Lower lobe of right lung (tissue), 2 donors: ENCODE measurements at regions not wholly inside any gene's neighbourhood (a gene's known extent, or its start where the extent isn't known, plus 50 kb on each side); places are given as distances from the start of the nearest gene placed in this dataset.
A peak's percentile ranks its signal among the peaks of the same experiment; 100 is the strongest.
"Not testable (repeated sequence)": the region's sequence is repeated elsewhere in the genome, so short reads cannot be mapped to it uniquely, and the experiment has no call there.

Experiments used
- ATAC-seq, 2 donors: fragments of 200-7000 bp; cut with Tn5 transposase; one replicate each; pipeline ENCODE4 v1.9.1; 2020 to 2022; ENCODE audit warnings: mild to moderate bottlenecking in 2 of 2, moderate library complexity in 2 of 2
- DNase-seq: peaks from one replicate; pipeline ENCODE4 v3.0.0-alpha.2; 2020
- H3K27ac ChIP-seq: fragments of 200-600 bp; one replicate; pipeline ENCODE4 v1.8.0; 2022
- H3K27me3 ChIP-seq: fragments of 200-600 bp; one replicate; pipeline ENCODE4 v1.8.0; 2022; ENCODE audit warnings: low read depth
- H3K36me3 ChIP-seq: fragments of 200-600 bp; one replicate; pipeline ENCODE4 v1.8.0; 2022; ENCODE audit warnings: mild to moderate bottlenecking
- H3K4me1 ChIP-seq: fragments of 200-600 bp; one replicate; pipeline ENCODE4 v1.8.0; 2022
- H3K4me3 ChIP-seq: fragments of 200-600 bp; one replicate; pipeline ENCODE4 v1.8.0; 2022; ENCODE audit warnings: mild to moderate bottlenecking
- H3K9me3 ChIP-seq: fragments of 200-600 bp; one replicate; pipeline ENCODE4 v1.8.0; 2022
- intact Hi-C: fragments of 100-400 bp; cut with DNase I; formaldehyde crosslinking; loops from one replicate; pipeline ENCODE4 v1.11.0; 2022
- TF ChIP-seq, protein P1 (sequence below): fragments of 200-600 bp; IDR thresholded peaks from one replicate; pipeline ENCODE4 v1.8.0; 2022; ENCODE audit warnings: antibody characterized with exemption, mild to moderate bottlenecking
- donor health status: DM: no; HTN: yes; CAD: no; lungs with severe emphysema.

DNA sequence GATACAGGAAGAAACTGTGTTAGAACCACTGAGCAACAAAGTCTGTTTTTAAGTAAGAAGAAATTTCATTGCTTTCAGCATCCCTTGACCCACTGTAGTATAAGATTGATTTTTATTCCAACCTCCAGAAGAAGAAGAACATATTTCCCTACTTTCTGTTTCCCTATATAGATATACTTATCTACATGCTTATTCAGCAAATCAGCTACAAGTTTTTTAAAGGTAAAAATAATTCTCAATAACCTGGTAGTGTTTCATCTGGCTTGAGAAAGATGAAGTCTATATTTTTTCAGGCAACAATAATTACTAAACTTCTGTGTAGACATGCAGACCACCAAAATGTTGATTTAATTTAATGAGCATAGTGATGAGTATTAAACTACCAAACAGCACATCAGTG, 201.0 kb downstream of the OSTF1 start:
- ATAC-seq, result no peak
- no peak overlapping the region for H3K27ac ChIP-seq
- no peaks in the 10 kb centered on the region for H3K27me3 ChIP-seq
- no peak for DNase-seq
- H3K4me3 ChIP-seq, result no peak overlapping the region
- no peaks in the 10 kb centered on the region for H3K4me1 ChIP-seq
- H3K36me3 ChIP-seq, result no peaks in the 10 kb centered on the region
- intact Hi-C loops, result no loop called here
- no peaks in the 10 kb centered on the region for H3K9me3 ChIP-seq
- TF ChIP-seq, protein P1, sequence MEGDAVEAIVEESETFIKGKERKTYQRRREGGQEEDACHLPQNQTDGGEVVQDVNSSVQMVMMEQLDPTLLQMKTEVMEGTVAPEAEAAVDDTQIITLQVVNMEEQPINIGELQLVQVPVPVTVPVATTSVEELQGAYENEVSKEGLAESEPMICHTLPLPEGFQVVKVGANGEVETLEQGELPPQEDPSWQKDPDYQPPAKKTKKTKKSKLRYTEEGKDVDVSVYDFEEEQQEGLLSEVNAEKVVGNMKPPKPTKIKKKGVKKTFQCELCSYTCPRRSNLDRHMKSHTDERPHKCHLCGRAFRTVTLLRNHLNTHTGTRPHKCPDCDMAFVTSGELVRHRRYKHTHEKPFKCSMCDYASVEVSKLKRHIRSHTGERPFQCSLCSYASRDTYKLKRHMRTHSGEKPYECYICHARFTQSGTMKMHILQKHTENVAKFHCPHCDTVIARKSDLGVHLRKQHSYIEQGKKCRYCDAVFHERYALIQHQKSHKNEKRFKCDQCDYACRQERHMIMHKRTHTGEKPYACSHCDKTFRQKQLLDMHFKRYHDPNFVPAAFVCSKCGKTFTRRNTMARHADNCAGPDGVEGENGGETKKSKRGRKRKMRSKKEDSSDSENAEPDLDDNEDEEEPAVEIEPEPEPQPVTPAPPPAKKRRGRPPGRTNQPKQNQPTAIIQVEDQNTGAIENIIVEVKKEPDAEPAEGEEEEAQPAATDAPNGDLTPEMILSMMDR, result no peak

DNA sequence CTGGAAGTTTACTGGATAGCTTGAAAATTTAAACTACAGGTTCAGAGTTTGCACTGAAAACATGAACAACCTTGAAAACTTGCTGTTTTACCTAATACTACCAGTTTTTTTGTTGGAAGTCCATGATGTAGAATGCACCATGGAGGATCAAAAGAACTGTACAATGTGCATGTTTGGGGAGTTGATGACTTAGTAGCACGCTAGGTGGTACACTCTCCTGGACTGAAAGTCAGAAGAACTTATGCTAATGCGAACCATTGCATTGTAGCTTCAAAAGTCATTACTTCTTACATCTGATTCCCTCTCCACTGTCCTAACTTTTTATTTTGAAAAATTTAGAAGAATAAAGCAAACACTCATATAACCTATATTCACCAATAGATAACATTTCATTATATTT, 211.0 kb downstream of the OSTF1 start:
- Histone ChIP-seq H3K27ac (no peak overlapping the region), H3K4me3 (no peak overlapping the region), H3K4me1 (no peaks in the 10 kb centered on the region), H3K27me3 (no peaks in the 10 kb centered on the region), H3K36me3 (no peaks in the 10 kb centered on the region), H3K9me3 (no peaks in the 10 kb centered on the region)
- TF ChIP-seq, protein P1, result no peak
- ATAC-seq (no peak), DNase-seq (no peak)
- intact Hi-C loops, result no loop called here

DNA sequence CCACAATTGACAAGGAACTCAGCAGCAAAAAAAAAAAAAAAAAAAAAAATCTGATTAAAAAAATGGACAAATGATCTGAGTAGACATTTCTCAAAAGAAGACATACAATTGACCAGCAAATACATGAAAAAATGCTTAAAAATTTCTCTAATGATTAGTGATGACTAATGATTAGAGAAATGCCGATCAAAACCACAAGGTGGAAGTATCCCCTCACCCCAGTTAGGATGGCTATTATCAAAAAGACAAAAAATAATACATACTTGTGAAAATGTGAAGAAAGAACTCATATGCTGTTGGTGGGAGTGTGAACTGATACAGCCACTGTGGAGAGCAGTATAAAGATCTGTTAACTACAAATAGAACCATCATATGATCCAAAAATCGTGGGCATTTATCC, 245.3 kb downstream of the OSTF1 start:
- H3K9me3 ChIP-seq, result no peaks in the 10 kb centered on the region
- no peaks in the 10 kb centered on the region for H3K4me1 ChIP-seq
- H3K27me3 ChIP-seq, result no peaks in the 10 kb centered on the region
- DNase-seq (no peak), ATAC-seq (no peak)
- TF ChIP-seq, protein P1, result peak; percentile 42
- H3K27ac ChIP-seq, result no peak overlapping the region
- no peaks in the 10 kb centered on the region for H3K36me3 ChIP-seq
- intact Hi-C loops, result no loop called here
- no peak overlapping the region for H3K4me3 ChIP-seq

DNA sequence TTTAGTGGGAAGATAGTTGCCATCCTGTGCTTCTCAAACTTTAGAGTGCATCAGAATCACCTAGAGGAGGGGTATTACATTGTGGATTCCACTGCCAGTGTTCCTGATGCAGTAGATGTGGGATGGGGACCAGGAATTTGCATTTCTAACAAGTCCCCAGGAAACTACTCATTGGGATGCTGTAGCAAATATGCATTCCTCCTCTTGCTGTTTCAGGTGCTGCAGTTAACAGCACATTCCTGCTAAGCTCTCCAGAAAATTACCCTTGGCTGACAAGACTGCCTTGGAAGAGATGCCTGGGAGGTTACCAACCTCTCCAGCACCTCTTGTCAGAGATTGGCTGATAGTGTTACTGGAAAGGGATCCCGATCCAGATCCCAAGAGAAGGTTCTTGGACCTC, 270.5 kb downstream of the OSTF1 start:
- H3K36me3 ChIP-seq, result no peaks in the 10 kb centered on the region
- H3K4me1 ChIP-seq, result no peaks in the 10 kb centered on the region
- H3K9me3 ChIP-seq, result peaks cover 4% of the 10 kb centered on the region
- TF ChIP-seq, protein P1, result no peak
- ATAC-seq (no peak), DNase-seq (no peak)
- no peak overlapping the region for H3K4me3 ChIP-seq
- no peaks in the 10 kb centered on the region for H3K27me3 ChIP-seq
- intact Hi-C loops, result no loop called here
- no peak overlapping the region for H3K27ac ChIP-seq

DNA sequence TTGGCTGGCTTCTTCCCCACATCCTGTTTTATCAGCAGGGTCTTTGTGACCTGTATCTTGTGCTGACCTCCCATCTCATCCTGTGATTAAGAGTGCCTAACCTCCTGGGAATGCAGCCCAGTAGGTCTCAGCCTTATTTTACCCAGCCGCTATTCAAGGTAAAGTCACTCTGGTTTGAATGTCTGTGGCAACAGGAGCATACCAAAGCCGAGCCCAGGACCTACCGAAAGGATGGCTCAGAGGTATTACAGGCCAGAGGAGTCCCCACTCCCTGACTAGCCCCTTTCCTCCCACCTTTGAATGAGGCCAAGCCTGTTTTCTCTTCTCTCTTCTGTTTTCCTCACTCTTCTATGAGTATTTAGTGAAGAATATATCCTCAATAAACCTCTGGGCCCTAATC, 271.3 kb downstream of the OSTF1 start:
- DNase-seq (no peak), ATAC-seq (no peak)
- Histone ChIP-seq H3K4me3 (no peak overlapping the region), H3K27ac (no peak overlapping the region), H3K27me3 (no peaks in the 10 kb centered on the region), H3K4me1 (no peaks in the 10 kb centered on the region), H3K36me3 (no peaks in the 10 kb centered on the region), H3K9me3 (peaks cover 4% of the 10 kb centered on the region)
- TF ChIP-seq, protein P1, result no peak
- intact Hi-C loops, result no loop called here

DNA sequence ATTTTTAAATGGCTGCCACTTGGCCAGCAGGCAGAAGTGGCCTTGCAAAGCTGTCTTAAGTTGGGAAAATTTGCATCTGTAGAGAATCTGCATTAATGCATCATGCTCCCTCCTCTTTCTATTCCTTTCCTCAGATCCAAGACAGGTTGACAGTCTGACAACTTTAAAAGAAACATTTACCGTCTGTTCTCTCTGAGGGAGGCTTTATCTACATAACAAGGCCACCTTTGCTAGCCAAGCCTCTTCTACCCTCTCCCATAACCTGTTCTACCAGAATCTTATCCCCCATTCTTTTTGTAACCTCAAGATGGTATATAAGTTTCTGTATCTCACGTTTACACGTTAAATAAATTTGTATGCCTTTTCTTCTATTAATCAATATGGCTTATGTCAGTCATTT, 271.9 kb downstream of the OSTF1 start:
- ATAC-seq (no peak), DNase-seq (no peak)
- Histone ChIP-seq H3K27ac (no peak overlapping the region), H3K27me3 (no peaks in the 10 kb centered on the region), H3K4me1 (no peaks in the 10 kb centered on the region), H3K4me3 (no peak overlapping the region), H3K9me3 (peaks cover 4% of the 10 kb centered on the region), H3K36me3 (no peaks in the 10 kb centered on the region)
- intact Hi-C loops, result no loop called here
- TF ChIP-seq, protein P1, result no peak

DNA sequence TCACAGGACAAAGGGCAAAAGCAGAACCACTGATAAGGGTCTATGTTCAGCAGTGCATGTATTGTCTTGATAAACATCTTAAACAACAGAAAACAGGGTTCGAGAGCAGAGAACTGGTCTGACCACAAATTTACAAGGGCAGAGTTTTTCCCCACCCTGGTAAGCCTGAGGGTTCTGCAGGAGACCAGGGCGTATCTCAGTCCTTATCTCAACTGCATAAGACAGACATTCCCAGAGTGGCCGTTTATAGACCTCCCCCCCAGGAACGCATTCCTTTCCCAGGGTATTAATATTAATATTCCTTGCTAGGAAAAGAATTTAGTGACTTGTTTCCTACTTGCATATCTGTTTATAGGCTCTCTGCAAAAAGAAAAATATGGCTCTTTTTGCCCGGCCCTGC, 274.1 kb downstream of the OSTF1 start:
- H3K36me3 ChIP-seq, ATAC-seq, DNase-seq, H3K4me3 ChIP-seq, H3K27ac ChIP-seq, intact Hi-C loops, H3K9me3 ChIP-seq, H3K4me1 ChIP-seq, H3K27me3 ChIP-seq: not testable (repeated sequence)
